HG03039 (cell line): ENCODE measurements at regions not wholly inside any gene's neighbourhood (a gene's known extent, or its start where the extent isn't known, plus 50 kb on each side); places are given as distances from the start of the nearest gene placed in this dataset.
A peak's percentile ranks its signal among the peaks of the same experiment; 100 is the strongest.
"Not testable (repeated sequence)": the region's sequence is repeated elsewhere in the genome, so short reads cannot be mapped to it uniquely, and the experiment has no call there.

Experiments used
- ATAC-seq: cut with Tn5 transposase; IDR thresholded peaks from one replicate; pipeline ENCODE4 v1.9.1; 2021; ENCODE audit warnings: mild to moderate bottlenecking, moderate library complexity; ENCODE audit not compliant: unreplicated experiment

DNA sequence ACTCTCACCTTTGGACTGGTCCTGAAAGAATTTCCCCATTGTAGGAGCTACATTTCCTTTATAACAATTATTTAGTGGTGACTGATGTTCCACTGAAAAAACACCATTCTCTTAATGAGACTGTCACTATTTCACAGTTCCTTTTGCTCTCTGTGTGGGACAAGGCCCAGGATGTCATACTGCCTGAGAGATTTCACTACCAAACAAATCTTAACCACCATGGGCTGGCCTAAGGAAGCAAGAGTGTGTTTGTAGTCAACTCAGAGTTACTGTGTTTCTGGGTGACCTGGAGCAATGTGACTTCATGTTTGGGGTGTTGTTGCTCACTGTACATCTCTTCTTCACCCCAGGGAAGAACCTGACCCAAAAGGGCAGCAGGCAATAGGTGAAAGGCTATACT, 50.1 kb upstream of the ZNF608 start:
- peak; percentile 55 for ATAC-seq

DNA sequence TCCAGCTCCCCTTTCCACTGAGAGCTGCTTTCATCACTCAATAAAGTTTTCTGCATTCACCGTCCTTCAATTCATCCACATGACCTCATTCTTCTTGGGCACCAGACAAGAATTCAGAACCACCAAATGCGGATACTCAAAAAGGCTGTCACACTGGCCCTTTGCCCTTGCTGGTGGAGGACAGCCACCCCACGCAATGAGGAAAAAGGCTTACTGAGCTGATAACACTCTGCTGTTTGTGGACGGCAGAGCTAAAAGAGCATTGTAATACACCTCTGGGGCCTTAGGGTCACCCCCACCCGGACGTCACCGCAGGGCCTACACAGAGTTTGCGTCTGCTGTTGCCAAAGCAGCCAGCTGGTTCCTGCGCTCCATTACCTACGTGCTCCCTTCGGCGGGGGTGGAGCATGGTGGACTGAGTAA, 51.2 kb upstream of the ZNF608 start:
- no peak for ATAC-seq

DNA sequence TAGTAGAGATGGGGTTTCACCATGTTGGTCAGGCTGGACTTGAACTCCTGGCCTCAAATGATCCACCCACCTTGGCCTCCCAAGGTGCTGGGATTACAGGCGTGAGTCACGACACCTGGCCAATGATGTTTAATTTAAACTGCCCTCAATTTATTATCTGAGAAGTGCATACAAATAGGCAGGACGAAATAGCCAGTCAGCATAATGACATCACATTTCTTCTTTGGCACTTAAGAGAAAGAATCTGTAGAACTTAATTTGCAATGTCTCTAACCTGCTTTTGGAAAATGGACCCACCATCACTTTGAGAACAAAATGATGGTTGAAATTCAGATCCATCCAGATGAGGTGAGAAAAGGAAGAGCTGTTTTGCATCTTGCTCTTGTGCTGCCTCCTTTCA, 52.5 kb upstream of the ZNF608 start:
- ATAC-seq = no peak

DNA sequence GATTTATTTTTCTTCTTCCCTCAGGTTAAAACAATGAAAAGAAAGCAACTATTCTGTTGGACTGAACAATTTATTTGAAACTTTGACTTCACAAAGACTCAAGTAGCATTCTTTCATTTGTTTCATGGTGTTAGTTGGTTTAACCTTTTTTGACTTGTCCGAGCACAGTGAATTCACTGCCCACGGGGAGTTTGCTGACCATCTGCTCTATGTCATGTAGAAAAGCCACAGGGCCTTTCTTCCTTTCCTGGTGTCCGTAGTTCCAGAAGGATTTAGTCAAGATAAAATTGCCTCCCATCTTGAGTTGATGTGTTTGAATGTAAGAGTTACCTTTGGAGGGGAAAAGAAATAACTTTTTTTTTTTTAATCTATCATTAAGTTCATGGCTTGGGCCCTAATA, 55.1 kb upstream of the ZNF608 start:
- no peak for ATAC-seq

DNA sequence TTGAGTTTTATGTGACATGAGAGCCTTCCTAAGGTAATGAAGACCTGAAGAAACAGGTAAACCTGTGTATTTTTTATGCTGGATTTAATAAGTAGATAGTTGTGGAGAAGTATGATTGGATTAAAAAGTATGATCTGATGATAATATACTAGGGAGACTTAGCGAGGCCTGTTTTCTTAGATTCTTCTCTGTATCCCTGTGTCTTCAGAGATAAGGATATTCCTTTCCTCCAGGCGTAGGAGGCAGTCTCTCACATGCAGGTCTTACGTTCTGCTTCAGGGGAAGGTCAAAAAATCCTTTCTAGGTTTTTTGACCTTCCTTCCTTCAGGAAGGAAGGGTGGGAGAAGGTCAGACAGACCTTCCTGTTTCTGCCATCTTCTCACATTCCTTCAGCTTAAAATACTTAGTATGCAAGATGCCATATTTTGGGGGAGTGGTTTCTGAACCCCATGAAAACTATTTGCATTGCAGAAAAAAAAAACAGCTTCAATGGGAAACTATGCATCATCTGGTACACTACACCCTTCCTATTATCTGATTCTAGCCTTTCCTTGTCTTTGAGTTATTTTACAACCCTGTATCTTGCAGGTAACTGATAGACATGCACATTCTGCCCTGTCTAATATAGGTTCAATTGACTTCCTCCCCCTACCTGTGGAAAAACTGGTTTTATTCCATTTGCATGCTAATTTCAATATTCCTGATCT, 57.3 kb upstream of the ZNF608 start:
- no peak for ATAC-seq

DNA sequence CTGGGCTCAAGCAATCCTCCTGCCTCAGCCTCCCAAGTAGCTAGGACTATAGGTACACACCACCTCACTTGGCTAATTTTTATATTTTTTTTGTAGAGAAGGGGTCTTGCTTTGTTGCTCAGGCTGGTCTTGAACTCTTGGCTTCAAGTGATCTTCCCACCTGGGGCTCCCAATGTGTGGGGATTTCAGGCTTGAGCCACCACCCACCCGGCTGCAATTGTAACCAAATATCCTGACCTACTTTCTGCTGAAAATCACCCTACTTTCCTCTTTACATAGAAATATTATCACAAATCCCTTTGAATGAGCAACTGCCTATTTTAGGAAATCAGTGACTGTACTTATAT, 59.6 kb upstream of the ZNF608 start:
- ATAC-seq = no peak

DNA sequence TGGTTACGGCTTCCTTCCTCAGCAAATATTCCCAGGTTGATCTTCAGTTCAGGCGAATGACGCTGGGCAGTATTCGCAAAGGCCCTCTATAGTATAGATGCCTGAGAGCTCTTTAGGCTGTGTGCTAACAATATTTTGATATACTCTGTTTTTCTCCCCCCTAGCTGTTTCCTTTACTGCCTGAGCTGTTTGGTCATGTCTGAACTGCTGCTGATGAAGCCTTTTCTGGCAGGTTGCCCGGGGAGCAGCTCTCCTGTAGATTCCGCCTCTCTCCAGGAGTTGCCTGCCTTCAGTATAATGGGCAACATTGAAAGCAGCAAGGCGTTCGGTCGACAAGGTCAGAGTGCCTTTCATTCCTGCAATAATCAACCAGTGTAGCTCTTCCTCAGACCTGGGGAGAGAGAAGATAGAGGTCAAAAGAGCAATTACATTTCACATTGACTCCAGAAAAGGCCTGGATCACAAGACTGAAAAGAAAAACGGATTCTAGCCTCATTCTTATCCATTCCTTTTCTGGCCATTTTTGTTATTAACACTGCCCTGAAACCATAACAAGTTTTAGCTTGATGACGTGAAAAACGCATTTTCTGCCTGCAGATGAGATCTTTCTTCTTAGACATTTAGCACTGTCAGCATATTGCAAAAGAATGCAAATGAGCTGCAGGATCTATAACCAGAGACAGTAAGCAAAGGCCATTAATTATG, 60.1 kb upstream of the ZNF608 start:
- ATAC-seq = no peak

DNA sequence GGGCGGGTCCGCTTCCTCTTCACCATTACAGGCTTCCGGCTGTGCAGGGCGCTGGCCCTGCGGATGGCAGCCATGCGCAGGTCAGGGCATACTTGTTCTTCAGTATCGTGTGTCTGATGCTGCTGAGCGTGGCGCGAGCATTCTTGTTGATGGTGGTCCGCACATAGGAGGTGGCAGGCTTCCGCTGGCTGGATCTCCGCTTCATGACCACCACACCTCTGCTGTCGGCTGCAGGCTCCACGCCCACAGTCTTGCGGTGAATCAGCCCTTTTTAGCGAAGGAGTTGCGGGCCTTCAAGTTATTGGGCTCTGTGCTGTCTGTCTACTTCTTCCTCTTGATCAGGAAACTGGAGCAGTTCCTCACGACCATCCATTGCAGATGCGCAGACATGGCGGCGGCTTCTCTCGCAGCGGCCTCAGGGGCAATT, 62.4 kb upstream of the ZNF608 start:
- ATAC-seq = no peak

DNA sequence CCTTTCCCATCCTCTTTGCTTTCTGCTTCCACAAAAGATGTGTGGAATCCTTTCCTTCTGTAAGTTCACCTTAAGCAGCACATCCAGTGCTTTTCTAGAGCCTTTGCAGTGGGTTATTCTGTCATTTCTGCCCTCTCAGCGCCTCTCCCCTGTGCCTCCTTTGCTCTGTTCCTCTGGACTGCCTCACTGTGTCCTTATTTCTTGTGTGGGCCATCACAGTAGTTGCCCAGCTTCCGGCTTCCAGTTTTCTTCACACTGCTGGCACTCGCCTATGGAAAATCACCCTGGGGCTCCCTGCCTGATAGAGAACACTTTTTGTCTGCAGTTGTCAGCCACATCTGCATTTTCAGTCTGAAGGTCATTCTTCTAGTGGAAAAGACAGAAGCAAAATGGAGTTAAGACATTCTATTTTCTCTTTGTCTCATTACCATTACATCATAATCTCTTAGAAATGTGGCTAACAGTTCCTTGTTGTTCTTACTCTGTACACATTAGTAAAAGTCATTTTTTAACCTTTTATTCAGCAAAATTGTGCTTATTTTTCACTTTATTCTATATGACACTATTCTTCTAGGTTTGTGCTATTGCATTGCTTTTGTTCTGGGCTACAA, 64.1 kb upstream of the ZNF608 start:
- no peak for ATAC-seq

DNA sequence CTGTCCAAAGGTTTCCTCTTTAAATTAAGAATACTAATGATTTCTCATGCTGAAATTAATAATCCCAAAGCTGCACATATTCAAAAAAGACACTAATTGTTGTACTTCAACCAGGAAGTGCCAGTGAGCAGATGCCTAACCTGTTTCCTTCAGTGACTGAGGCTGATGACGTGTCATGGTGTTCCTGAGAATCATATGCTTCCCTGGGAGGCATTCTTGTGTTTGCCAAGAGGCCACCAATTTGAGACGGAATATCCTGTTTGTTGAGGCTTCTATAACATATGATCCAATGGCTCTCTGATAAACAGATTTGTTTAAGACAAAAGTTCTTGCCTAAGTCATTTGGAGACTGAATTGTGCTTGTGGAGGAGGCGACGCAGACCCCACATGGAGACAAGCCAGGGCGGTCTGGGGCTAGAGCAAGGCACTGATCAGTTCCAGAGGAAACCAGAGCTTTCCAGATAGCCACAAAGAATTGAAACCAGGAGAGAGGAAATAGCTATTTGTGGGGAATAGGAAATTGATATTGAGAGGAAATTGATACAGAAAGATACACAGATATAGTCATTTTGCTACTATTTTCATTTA, 66.4 kb upstream of the ZNF608 start:
- no peak for ATAC-seq

DNA sequence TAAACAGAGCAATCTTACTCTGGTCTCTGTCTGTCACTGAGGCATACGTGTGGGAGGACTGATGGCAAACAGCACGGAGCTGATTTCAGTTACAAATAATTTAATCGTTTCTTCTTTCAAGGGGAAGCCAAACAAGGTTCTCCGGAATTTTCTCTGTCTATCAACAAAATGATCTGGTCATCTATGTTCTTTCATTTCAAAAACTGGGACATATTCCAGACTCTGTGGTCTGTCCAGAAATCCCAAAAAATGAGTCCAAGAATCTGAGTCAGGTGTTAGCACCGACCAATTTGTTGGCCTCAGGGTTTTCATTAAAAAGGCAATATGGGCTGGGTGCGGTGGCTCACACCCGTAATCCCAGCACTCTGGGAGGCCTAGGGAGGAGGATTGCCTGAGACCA, 69.9 kb upstream of the ZNF608 start:
- no peak for ATAC-seq

DNA sequence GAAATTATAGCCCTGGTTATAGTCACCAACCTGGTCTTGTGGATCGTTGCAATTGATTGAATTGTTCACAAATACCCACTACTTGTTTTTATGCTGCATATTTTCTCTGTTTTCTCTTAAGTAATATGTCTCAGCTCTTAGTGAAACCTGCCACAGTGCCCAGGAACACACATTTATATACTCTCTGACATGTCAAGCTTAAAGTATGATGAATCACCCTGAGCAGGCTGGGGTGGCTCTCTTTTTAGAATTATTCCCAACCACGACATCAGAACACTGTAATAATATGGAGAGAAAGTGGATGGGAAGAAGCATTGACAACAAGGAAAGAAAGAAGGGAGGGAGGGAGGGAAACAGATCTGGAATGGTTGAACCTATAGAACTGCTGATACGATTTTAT, 72.8 kb upstream of the ZNF608 start:
- ATAC-seq = no peak

DNA sequence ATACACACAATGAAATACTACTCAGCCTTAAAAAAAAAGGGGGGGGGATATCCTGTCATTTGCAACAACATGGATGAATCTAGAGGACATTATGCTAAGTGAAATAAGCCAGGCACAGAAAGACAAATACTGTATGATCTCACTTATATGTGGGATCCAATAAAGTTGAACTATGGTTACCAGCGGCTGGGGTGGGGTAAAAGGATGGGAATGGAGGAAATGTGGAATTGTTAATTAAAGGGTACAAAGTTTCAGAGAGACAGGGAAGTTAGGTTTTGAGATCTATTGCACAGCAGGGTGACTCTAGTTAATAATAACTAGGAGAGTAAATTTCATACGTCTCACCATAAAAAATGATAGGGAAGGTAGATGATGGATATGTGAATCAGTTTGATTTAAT, 76.2 kb upstream of the ZNF608 start:
- ATAC-seq = no peak

DNA sequence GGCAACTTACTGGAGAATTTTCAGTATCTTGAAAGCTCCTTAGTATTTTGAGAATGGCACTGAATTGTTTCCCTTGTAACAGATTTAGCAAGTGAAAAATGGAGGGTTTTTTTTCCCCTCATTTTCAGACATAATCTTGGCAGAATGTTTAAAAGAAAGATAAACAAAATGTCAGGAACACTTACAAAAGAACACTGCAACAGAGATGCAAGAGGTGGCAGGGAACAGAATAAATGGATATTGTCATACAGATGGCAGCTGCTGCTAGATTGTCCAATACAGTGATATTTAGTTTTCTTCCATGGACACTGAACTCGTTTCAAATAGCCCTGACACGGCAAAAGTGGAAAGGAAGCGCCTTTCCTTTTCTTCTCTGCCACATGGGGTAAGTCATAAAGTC, 76.9 kb upstream of the ZNF608 start:
- ATAC-seq = no peak

DNA sequence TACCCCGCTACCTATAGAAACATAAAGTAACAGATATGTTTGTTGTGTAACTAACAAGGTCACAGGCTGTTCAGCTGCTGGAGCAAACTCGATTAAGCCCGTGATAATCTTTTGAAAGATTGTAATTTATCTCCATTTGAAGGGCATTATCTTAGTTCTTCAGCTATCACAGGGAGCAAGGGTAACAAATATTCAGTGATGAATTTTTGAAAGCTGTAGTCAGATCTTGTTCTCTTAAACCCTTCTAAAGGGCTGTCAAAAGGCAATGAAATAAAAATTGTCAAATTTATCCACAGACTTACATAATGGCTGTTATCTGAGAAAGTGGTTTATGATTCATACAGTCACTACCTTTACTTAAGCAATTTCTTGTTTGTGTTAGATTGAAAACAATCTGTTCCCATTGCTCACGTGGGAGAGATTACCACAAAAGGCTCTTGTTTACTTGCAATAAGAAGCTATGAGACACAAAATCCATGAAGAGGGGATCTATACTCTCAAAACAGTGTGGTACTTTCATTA, 78.3 kb upstream of the ZNF608 start:
- ATAC-seq = no peak

DNA sequence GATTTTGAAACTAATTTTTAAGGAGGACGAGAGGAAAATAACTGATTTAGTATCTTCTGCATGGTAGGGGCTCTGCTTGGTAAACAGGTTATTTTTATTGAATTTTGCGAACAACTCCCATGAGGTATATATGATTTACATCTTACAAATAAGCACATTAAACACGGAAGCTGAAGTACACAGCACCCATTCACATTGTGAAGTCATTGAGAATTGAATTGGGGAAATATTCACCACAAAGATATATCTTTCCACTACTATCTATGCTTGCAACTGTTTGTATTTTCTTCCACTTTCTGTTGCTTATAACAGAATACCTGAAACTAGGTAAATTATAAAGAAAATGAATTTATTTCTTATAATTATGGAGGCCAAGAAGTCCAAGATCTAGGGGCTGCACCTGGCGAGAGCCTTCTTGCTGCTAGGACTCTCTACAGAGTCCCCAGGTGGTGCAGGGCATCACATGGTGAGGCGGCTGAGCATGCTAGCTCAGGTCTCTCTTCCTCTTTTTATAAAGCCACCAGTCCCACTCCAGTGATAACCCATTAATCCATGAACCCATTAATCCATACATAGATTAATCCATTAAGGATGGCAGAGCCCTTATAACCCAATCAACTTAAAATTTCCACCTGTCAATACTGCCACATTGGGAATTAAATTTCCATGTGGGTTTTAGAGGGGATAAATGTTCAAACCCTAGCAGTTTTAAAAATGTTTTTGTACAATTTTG, 79.0 kb upstream of the ZNF608 start:
- peak; percentile 79 for ATAC-seq

DNA sequence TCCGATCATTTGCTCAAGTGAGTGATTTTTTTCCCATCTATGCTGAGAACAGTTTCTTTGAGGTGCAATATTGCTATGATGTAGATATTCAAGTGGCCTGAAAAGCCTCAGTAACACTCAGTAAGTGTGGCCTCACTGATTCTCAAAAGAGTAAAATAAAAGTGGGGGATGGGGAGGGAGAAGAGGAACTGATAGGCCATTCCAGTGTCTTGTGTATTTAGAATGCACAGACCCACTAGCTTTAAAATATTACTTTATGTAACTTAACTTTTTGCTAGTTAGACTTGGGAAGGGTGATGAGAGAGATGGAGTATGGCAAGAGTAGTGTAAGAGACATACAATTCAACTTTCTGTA, 79.5 kb upstream of the ZNF608 start:
- ATAC-seq = no peak

DNA sequence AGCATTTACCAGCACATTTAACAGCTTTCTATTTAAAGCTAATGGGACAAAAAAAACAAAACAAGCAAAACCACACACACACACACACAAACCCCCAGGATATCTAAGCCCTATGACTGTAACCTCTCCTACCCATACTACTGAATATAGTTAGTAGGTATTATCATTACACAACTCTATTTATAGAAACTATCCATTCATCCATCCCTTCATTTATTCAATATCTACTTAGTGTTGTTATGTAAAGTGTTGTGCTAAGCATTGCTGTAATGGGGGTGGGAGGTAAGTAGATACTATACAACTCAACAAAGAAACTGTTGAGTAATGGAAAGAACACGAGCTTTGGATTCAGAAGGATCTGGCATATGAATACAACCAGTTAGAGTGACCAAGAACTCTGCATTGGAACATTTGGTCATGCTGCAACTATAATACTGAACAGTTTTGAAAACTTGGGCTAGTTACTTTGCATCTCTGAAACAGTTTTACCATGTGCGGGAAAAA, 82.3 kb upstream of the ZNF608 start:
- no peak for ATAC-seq

DNA sequence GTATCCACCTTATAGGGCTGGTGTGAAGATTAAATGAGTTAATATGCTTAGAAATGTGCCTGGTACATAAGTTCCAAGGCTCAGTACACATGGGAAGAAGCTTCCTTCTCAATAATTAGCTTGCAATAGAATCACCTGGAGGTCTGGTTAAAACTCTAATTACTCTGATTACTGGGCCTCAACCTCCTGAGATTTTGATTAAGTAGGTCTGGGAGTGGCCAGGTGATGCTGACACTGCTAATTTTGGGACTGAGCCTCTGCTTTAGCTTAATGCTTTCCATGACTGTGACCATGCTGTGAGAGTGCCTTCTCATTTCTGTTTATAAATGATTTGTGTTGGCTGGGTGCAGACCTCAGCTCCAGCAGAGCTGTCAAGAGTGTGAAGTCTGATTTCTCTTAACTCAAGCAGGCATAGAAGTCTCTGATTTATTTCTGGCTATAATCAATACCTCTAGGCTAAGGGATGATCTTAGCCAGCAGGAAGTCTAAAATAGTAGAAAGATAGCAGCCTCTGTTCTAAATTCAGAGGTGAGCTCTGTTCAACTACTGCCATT, 85.3 kb upstream of the ZNF608 start:
- ATAC-seq = no peak

DNA sequence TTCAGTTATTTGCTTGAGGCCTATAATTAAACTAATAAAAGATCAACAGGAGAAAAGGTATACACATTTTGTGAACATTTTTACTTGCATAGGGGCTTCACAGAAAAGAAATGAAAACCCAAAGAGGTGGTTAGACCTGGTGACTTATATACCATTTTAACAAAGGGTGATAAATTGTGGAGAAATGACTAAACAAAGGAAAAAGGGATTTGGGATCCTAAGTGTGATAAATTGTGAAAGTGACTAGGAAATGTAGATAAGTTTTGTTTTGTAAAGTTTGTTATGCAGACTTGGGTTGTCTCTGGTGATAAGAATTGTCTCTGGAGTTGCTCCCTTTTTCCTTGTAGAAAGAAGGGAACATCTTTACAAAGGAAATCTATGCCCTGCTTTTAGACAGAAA, 86.1 kb upstream of the ZNF608 start:
- no peak for ATAC-seq

DNA sequence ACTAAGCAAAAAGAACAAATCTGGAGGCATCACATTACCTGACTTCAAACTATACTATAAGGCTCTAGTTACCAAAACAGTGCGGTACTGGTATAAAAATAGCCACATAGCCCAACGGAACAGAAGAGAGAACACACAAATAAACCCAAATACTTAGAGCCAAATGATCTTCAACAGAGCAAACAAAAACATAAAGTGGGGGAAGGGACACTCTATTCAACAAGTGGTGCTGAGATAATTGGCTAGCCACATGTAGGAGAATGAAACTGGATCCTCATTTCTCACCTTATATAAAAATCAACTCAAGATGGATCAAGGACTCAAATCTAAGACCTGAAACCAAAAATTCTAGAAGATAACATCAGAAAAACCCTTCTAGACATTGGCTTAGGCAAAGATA, 89.9 kb upstream of the ZNF608 start:
- ATAC-seq = not testable (repeated sequence)
